GM23248 (cell line): ENCODE measurements at regions not wholly inside any gene's neighbourhood (a gene's known extent, or its start where the extent isn't known, plus 50 kb on each side); places are given as distances from the start of the nearest gene placed in this dataset.

Experiments used
- DNase-seq: peaks from one replicate; pipeline ENCODE4 v3.0.0-alpha.2; 2015
- H2AFZ ChIP-seq: fragments of 200-600 bp; sonication (generic); 2 replicates; pipeline ENCODE4 v1.6.1; 2016; ENCODE audit warnings: antibody characterized with exemption
- H3F3A ChIP-seq: fragments of 200-600 bp; sonication (generic); 2 replicates; pipeline ENCODE4 v1.6.1; 2016; ENCODE audit warnings: mild to moderate bottlenecking, antibody characterized with exemption, mixed run types; ENCODE audit not compliant: insufficient read depth
- H3K27ac ChIP-seq: fragments of 200-600 bp; sonication (generic); 2 replicates; pipeline ENCODE4 v1.5.1; 2016; ENCODE audit warnings: mild to moderate bottlenecking
- H3K27me3 ChIP-seq: fragments of 200-600 bp; sonication (generic); replicated peaks from 2 replicates; pipeline ENCODE4 v1.6.1; 2016; ENCODE audit warnings: mild to moderate bottlenecking; ENCODE audit not compliant: insufficient read depth
- H3K36me3 ChIP-seq: fragments of 200-600 bp; sonication (generic); 2 replicates; pipeline ENCODE4 v1.6.1; 2016; ENCODE audit warnings: low read depth, mild to moderate bottlenecking
- H3K4me1 ChIP-seq: fragments of 200-600 bp; sonication (generic); 2 replicates; pipeline ENCODE4 v1.6.1; 2016; ENCODE audit warnings: mild to moderate bottlenecking; ENCODE audit not compliant: insufficient read depth
- H3K4me2 ChIP-seq: fragments of 200-600 bp; sonication (generic); one replicate; pipeline ENCODE4 v1.6.1; 2016; ENCODE audit warnings: mild to moderate bottlenecking; ENCODE audit not compliant: unreplicated experiment
- H3K4me3 ChIP-seq: fragments of 200-600 bp; sonication (generic); 2 replicates; pipeline ENCODE4 v1.5.1; 2016; ENCODE audit warnings: mild to moderate bottlenecking
- H3K79me2 ChIP-seq: fragments of 200-600 bp; sonication (generic); 2 replicates; pipeline ENCODE4 v1.6.1; 2016; ENCODE audit warnings: mild to moderate bottlenecking; ENCODE audit not compliant: insufficient read depth
- H3K9ac ChIP-seq: fragments of 200-600 bp; sonication (generic); 2 replicates; pipeline ENCODE4 v1.6.1; 2016; ENCODE audit warnings: mild to moderate bottlenecking
- H3K9me2 ChIP-seq: fragments of 200-600 bp; sonication (generic); 2 replicates; pipeline ENCODE4 v1.6.1; 2016; ENCODE audit warnings: mixed run types, mild to moderate bottlenecking, moderate library complexity; ENCODE audit not compliant: insufficient read depth
- H3K9me3 ChIP-seq: fragments of 200-600 bp; sonication (generic); one replicate; pipeline ENCODE4 v1.6.1; 2017; ENCODE audit warnings: low read depth
- H4K20me1 ChIP-seq: fragments of 200-600 bp; sonication (generic); 2 replicates; pipeline ENCODE4 v1.6.0; 2016; ENCODE audit not compliant: insufficient read depth
- EZH2 ChIP-seq: fragments of 200-600 bp; sonication (generic); IDR thresholded peaks from 2 replicates; pipeline ENCODE4 v1.6.1; 2018; ENCODE audit warnings: antibody characterized with exemption, mild to moderate bottlenecking; ENCODE audit not compliant: insufficient read depth, poor library complexity, severe bottlenecking
- EZH2phosphoT487 ChIP-seq: fragments of 200-600 bp; sonication (generic); IDR thresholded peaks from 2 replicates; pipeline ENCODE4 v1.6.1; 2018; ENCODE audit warnings: antibody characterized with exemption, moderate library complexity, mild to moderate bottlenecking, low read depth; ENCODE audit not compliant: insufficient read depth
- WGBS, 2 experiments: methylation state at CpG; one replicate each; pipeline ENCODE4 v1.1.6; 2015 to 2017; ENCODE audit warnings: low lambda C conversion rate in 2 of 2, low coverage in 1 of 2; ENCODE audit errors: missing lambda C conversion rate in 2 of 2; 5-methylcytosine and 5-hydroxymethylcytosine counted together
- in situ Hi-C: fragments of 300-500 bp; cut with MboI; formaldehyde crosslinking; loops from 2 replicates; pipeline ENCODE4 v1.15.0; 2020

- Histone ChIP-seq H4K20me1 (no peaks in the 10 kb centered on the region), H3K27me3 (no peaks in the 10 kb centered on the region), H3K4me1 (peaks cover 24% of the 10 kb centered on the region; the same call in 1 of the 2 replicates), H3K4me3 (no peak overlapping the region), H3K9me3 (no peaks in the 10 kb centered on the region), H3K27ac (no peak overlapping the region), H3K36me3 (no peaks in the 10 kb centered on the region), H3K79me2 (no peaks in the 10 kb centered on the region), H3K9ac (no peak overlapping the region), H3F3A (no peaks in the 10 kb centered on the region), H3K4me2 (no peak overlapping the region), H2AFZ (no peak overlapping the region), H3K9me2 (no peaks in the 10 kb centered on the region)
- no peak for DNase-seq
- 56 to 57% methylated on average over 2 of the region's 2 CpGs for WGBS, 2 experiments
- TF ChIP-seq EZH2 (no peak), EZH2phosphoT487 (no peak)
- in situ Hi-C loops, result no loop called here
Observed at GRCh38 chr7:15836651-15837050, 150.2 kb upstream of the MEOX2 start.

GRCh38 chr7:15836041-15836440 lies 149.6 kb upstream of the MEOX2 start:
- H3K9ac ChIP-seq, result no peak overlapping the region
- DNase-seq, result peak; percentile 42
- H3K4me3 ChIP-seq, result no peak overlapping the region
- no peak overlapping the region for H3K27ac ChIP-seq
- in situ Hi-C loops, result no loop called here
- no peaks in the 10 kb centered on the region for H3K9me2 ChIP-seq
- no peaks in the 10 kb centered on the region for H4K20me1 ChIP-seq
- H2AFZ ChIP-seq, result no peak overlapping the region
- peaks cover 24% of the 10 kb centered on the region; the same call in 1 of the 2 replicates for H3K4me1 ChIP-seq
- H3K9me3 ChIP-seq, result no peaks in the 10 kb centered on the region
- 91 to 92% methylated on average over 4 of the region's 4 CpGs for WGBS, 2 experiments
- no peaks in the 10 kb centered on the region for H3K79me2 ChIP-seq
- H3K4me2 ChIP-seq, result no peak overlapping the region
- no peaks in the 10 kb centered on the region for H3F3A ChIP-seq
- TF ChIP-seq EZH2 (no peak), EZH2phosphoT487 (no peak)
- H3K36me3 ChIP-seq, result no peaks in the 10 kb centered on the region
- no peaks in the 10 kb centered on the region for H3K27me3 ChIP-seq

DNA sequence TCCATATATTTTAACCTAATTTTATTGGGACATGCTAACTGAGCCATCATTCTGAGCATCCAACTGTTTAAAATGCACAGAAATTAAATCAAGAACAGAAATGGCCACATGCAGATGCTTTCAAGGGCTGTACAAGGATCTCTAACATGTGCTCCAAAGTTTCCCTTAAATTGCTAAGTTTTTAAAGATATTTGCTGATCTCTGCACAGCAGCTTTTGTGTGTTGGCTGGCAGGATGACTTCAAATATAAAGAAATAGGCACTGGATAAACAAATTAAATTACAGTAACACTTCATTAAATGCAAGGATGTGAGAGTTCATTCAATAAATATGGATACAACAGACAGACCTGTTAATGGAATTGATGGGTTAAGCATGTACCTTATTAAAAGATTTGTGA lies 148.0 kb upstream of the MEOX2 start:
- no peak for DNase-seq
- H3K9me2 ChIP-seq, result no peaks in the 10 kb centered on the region
- no peaks in the 10 kb centered on the region for H3K9me3 ChIP-seq
- TF ChIP-seq EZH2 (no peak), EZH2phosphoT487 (no peak)
- no peak overlapping the region for H3K27ac ChIP-seq
- in situ Hi-C loops, result no loop called here
- H3F3A ChIP-seq, result no peaks in the 10 kb centered on the region
- H4K20me1 ChIP-seq, result no peaks in the 10 kb centered on the region
- no peak overlapping the region for H2AFZ ChIP-seq
- H3K9ac ChIP-seq, result no peak overlapping the region
- H3K4me3 ChIP-seq, result no peak overlapping the region
- H3K79me2 ChIP-seq, result no peaks in the 10 kb centered on the region
- H3K27me3 ChIP-seq, result no peaks in the 10 kb centered on the region
- H3K4me1 ChIP-seq, result peaks cover 14% of the 10 kb centered on the region; the same call in 1 of the 2 replicates
- no peaks in the 10 kb centered on the region for H3K36me3 ChIP-seq
- no peak overlapping the region for H3K4me2 ChIP-seq

DNA sequence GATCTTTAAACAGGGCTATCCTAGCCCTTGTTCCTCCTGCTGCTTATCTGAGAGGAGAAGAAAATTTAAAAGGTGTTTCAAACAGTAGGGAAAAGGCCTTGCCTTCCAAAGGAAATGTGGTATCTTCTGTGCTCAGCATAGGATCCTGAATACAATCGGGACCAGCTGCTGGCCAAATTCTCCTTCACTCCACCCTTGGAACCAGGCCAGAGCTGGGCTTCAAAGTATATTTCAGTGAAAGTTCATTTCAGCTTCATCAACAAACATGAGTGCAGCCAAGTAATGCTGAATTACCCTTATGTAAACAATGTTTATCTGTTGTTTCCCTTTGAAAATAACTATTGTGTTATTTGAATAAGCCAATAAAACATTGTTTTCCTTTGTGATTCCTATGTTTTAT lies 146.5 kb upstream of the MEOX2 start:
- no peak overlapping the region for H3K27ac ChIP-seq
- DNase-seq, result peak; percentile 10
- TF ChIP-seq EZH2 (no peak), EZH2phosphoT487 (no peak)
- no peaks in the 10 kb centered on the region for H3F3A ChIP-seq
- peaks cover 11% of the 10 kb centered on the region; the same call in 1 of the 2 replicates for H3K4me1 ChIP-seq
- H3K4me2 ChIP-seq, result no peak overlapping the region
- H3K36me3 ChIP-seq, result no peaks in the 10 kb centered on the region
- H3K9ac ChIP-seq, result no peak overlapping the region
- 6 to 15% methylated on average over 1 of the region's 1 CpG for WGBS, 2 experiments
- H3K4me3 ChIP-seq, result no peak overlapping the region
- H3K79me2 ChIP-seq, result no peaks in the 10 kb centered on the region
- no peaks in the 10 kb centered on the region for H3K27me3 ChIP-seq
- H3K9me2 ChIP-seq, result no peaks in the 10 kb centered on the region
- no peaks in the 10 kb centered on the region for H4K20me1 ChIP-seq
- H3K9me3 ChIP-seq, result no peaks in the 10 kb centered on the region
- no peak overlapping the region for H2AFZ ChIP-seq
- in situ Hi-C loops, result no loop called here

DNA sequence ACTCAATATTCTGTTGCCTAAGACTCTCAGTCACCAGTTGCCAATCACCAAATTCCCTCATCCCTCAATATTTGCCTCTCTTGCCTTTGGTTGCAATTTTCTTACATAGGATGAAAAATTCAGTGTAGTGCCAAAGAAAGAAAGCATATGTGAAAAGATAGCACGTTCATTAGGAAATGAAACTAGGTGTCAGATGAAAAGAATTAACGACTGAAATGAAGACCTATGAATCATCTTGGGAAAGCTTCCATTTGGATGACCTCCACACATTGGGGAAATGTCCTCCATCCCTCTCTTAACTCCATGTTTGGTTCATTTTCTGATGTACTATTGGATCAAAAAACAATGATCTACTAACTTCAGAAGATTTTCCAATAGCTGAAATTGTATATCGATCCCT lies 145.1 kb upstream of the MEOX2 start:
- Histone ChIP-seq H2AFZ (no peak overlapping the region), H3K9ac (no peak overlapping the region), H3K9me2 (no peaks in the 10 kb centered on the region), H3K4me3 (no peak overlapping the region), H3K4me1 (peaks cover 9% of the 10 kb centered on the region; the same call in 1 of the 2 replicates), H3K79me2 (no peaks in the 10 kb centered on the region), H3K27me3 (no peaks in the 10 kb centered on the region), H4K20me1 (no peaks in the 10 kb centered on the region), H3K9me3 (no peaks in the 10 kb centered on the region), H3K4me2 (no peak overlapping the region), H3K27ac (no peak overlapping the region), H3F3A (no peaks in the 10 kb centered on the region), H3K36me3 (no peaks in the 10 kb centered on the region)
- in situ Hi-C loops, result no loop called here
- 13 to 22% methylated on average over 3 of the region's 3 CpGs for WGBS, 2 experiments
- DNase-seq, result peak; percentile 6
- TF ChIP-seq EZH2phosphoT487 (no peak), EZH2 (no peak)
